ENCODE measurements at regions not wholly inside any gene's neighbourhood (a gene's known extent, or its start where the extent isn't known, plus 50 kb on each side); places are given as distances from the start of the nearest gene placed in this dataset.

- DNase-seq (ENCODE audit: low read depth in 4 of 4, low spot score in 1 of 4) = no peak
Measured at GRCh38 chr5:168157141-168157540, 134.3 kb upstream of the WWC1 start.

GRCh38 chr5:168159425-168159824, 132.0 kb upstream of the WWC1 start:
- no peak for DNase-seq (ENCODE audit: low read depth in 4 of 4, low spot score in 1 of 4)

GRCh38 chr5:168162464-168162863, 129.0 kb upstream of the WWC1 start:
- no peak for DNase-seq (ENCODE audit: low read depth in 4 of 4, low spot score in 1 of 4)

- no peak for DNase-seq (ENCODE audit: low read depth in 4 of 4, low spot score in 1 of 4)
Measured at GRCh38 chr5:168163966-168164365, 127.5 kb upstream of the WWC1 start.

GRCh38 chr5:168165221-168165914, 126.1 kb upstream of the WWC1 start:
- no peak for DNase-seq (ENCODE audit: low read depth in 4 of 4, low spot score in 1 of 4)

GRCh38 chr5:168165977-168166376, 125.5 kb upstream of the WWC1 start:
- no peak for DNase-seq (ENCODE audit: low read depth in 4 of 4, low spot score in 1 of 4)

GRCh38 chr5:168167338-168167737, 124.1 kb upstream of the WWC1 start:
- DNase-seq (ENCODE audit: low read depth in 4 of 4, low spot score in 1 of 4) = no peak

- no peak for DNase-seq (ENCODE audit: low read depth in 4 of 4, low spot score in 1 of 4)
Measured at GRCh38 chr5:168168978-168169698, 122.3 kb upstream of the WWC1 start.

- no peak for DNase-seq (ENCODE audit: low read depth in 4 of 4, low spot score in 1 of 4)
Measured at GRCh38 chr5:168169791-168170190, 121.7 kb upstream of the WWC1 start.

GRCh38 chr5:168171901-168172759, 119.3 kb upstream of the WWC1 start:
- no peak for DNase-seq (ENCODE audit: low read depth in 4 of 4, low spot score in 1 of 4)

GRCh38 chr5:168172760-168173223, 118.7 kb upstream of the WWC1 start:
- no peak for DNase-seq (ENCODE audit: low read depth in 4 of 4, low spot score in 1 of 4)

- no peak for DNase-seq (ENCODE audit: low read depth in 4 of 4, low spot score in 1 of 4)
Measured at GRCh38 chr5:168174376-168174775, 117.1 kb upstream of the WWC1 start.

GRCh38 chr5:168176251-168176650, 115.2 kb upstream of the WWC1 start:
- no peak for DNase-seq (ENCODE audit: low read depth in 4 of 4, low spot score in 1 of 4)

GRCh38 chr5:168176941-168177340, 114.5 kb upstream of the WWC1 start:
- DNase-seq (ENCODE audit: low read depth in 4 of 4, low spot score in 1 of 4) = no peak

- no peak for DNase-seq (ENCODE audit: low read depth in 4 of 4, low spot score in 1 of 4)
Measured at GRCh38 chr5:168177831-168178450, 113.5 kb upstream of the WWC1 start.

- no peak for DNase-seq (ENCODE audit: low read depth in 4 of 4, low spot score in 1 of 4)
Measured at GRCh38 chr5:168179192-168179593, 112.3 kb upstream of the WWC1 start.

- no peak for DNase-seq (ENCODE audit: low read depth in 4 of 4, low spot score in 1 of 4)
Measured at GRCh38 chr5:168182269-168182668, 109.2 kb upstream of the WWC1 start.

- DNase-seq (ENCODE audit: low read depth in 4 of 4, low spot score in 1 of 4) = no peak
Measured at GRCh38 chr5:168184103-168184502, 107.3 kb upstream of the WWC1 start.

GRCh38 chr5:168186289-168187074, 105.0 kb upstream of the WWC1 start:
- no peak for DNase-seq (ENCODE audit: low read depth in 4 of 4, low spot score in 1 of 4)

- DNase-seq (ENCODE audit: low read depth in 4 of 4, low spot score in 1 of 4) = no peak
Measured at GRCh38 chr5:168187614-168188013, 103.8 kb upstream of the WWC1 start.

- DNase-seq (ENCODE audit: low read depth in 4 of 4, low spot score in 1 of 4) = no peak
Measured at GRCh38 chr5:168188182-168188581, 103.3 kb upstream of the WWC1 start.
